A549 (cell line): ENCODE measurements at regions not wholly inside any gene's neighbourhood (a gene's known extent, or its start where the extent isn't known, plus 50 kb on each side); places are given as distances from the start of the nearest gene placed in this dataset.

Experiments used
- ATAC-seq, 2 experiments: fragments of 200-7000 bp in 1 of 2; fragments of >200 bp in 1 of 2; cut with Nextera tagmentation in 1 of 2; cut with Tn5 transposase in 1 of 2; 3 replicates each; pipeline versions ENCODE4 v1.8.0 to v1.9.1; 2018 to 2020; ENCODE audit warnings: mild to moderate bottlenecking in 1 of 2, moderate library complexity in 1 of 2
- CTCF ChIA-PET: fragments of 300-600 bp; sonication (Branson Sonifier 250); formaldehyde crosslinking; extraction: SDS; loops from one replicate; lab custom pipeline; 2021; ENCODE audit warnings: antibody characterized with exemption, inconsistent platforms; lab: Yijun Ruan, JAX
- POLR2A ChIA-PET: fragments of 350-600 bp; formaldehyde crosslinking; extraction: SDS; loops from one replicate; lab custom pipeline; 2021; ENCODE audit warnings: antibody characterized with exemption, inconsistent platforms; lab: Yijun Ruan, JAX
- DNase-seq, 2 experiments: peaks; one replicate each; pipeline versions ENCODE4 v3.0.0 to v3.0.0-alpha.2; 2011 to 2016; ENCODE audit warnings: low read depth in 1 of 2, low spot score in 1 of 2
- FAIRE-seq: peaks from 2 replicates; lab custom pipeline; 2011; peaks lifted over from hg19 to GRCh38; lab: Jason Lieb, UNC
- H3K27ac ChIP-seq, 2 experiments: fragments of >200 bp; sonication (Bioruptor Twin); formaldehyde crosslinking; 3 replicates each; pipeline ENCODE4 v1.5.1; 2016 to 2017
- H3K4me1 ChIP-seq: fragments of >200 bp; sonication (Bioruptor Twin); formaldehyde crosslinking; 3 replicates; pipeline ENCODE4 v1.6.1; 2016
- H3K4me2 ChIP-seq: fragments of >200 bp; sonication (Bioruptor Twin); formaldehyde crosslinking; 3 replicates; pipeline ENCODE4 v1.6.1; 2016
- H3K4me3 ChIP-seq: fragments of >200 bp; sonication (Bioruptor Twin); formaldehyde crosslinking; 3 replicates; pipeline ENCODE4 v1.5.1; 2016
- H3K9me3 ChIP-seq: fragments of >200 bp; sonication (Bioruptor Twin); formaldehyde crosslinking; 3 replicates; pipeline ENCODE4 v1.6.1; 2016
- CBX2 ChIP-seq: fragments of 200-600 bp; sonication (generic); IDR thresholded peaks from 2 replicates; pipeline ENCODE4 v1.6.1; 2016; ENCODE audit warnings: low read depth, mild to moderate bottlenecking, borderline replicate concordance
- CEBPB ChIP-seq, 2 experiments: fragments of >200 bp in 1 of 2; sonication (Bioruptor Twin) in 1 of 2; formaldehyde crosslinking in 1 of 2; IDR thresholded peaks; 2 replicates each; pipeline ENCODE4 v1.6.1; 2012 to 2016
- CHD4 ChIP-seq: fragments of 200-600 bp; sonication (generic); IDR thresholded peaks from 2 replicates; pipeline ENCODE4 v1.6.1; 2016; ENCODE audit warnings: antibody characterized with exemption, mild to moderate bottlenecking, borderline replicate concordance
- EP300 ChIP-seq, 2 experiments: fragments of >200 bp; sonication (Bioruptor Twin); formaldehyde crosslinking; IDR thresholded peaks; 2 replicates in 1 of 2; 3 replicates in 1 of 2; pipeline ENCODE4 v1.6.1; 2016 to 2017
- ESRRA ChIP-seq: fragments of 150-350 bp; IDR thresholded peaks from 2 replicates; pipeline ENCODE4 v1.6.1; 2014; ENCODE audit warnings: mild to moderate bottlenecking, low read length, borderline replicate concordance
- FOSB ChIP-seq: fragments of 250-450 bp; sonication (Bioruptor Pico); IDR thresholded peaks from 2 replicates; pipeline ENCODE4 v1.5.0; 2020; ENCODE audit warnings: mild to moderate bottlenecking, moderate library complexity
- FOXS1 ChIP-seq: fragments of 250-450 bp; sonication (Bioruptor Pico); IDR thresholded peaks from 2 replicates; pipeline ENCODE4 v1.5.0; 2020; ENCODE audit warnings: mild to moderate bottlenecking, moderate library complexity
- HOXA7 ChIP-seq: fragments of 250-450 bp; sonication (Bioruptor Pico); IDR thresholded peaks from 2 replicates; pipeline ENCODE4 v1.5.0; 2020; ENCODE audit warnings: mild to moderate bottlenecking, moderate library complexity
- JUN ChIP-seq, 2 experiments: fragments of >200 bp; sonication (Bioruptor Twin); formaldehyde crosslinking; IDR thresholded peaks; 2 replicates in 1 of 2; 3 replicates in 1 of 2; pipeline ENCODE4 v1.6.1; 2016 to 2017
- JUNB ChIP-seq: fragments of >200 bp; sonication (Bioruptor Twin); formaldehyde crosslinking; IDR thresholded peaks from 2 replicates; pipeline ENCODE4 v1.6.1; 2016
- MYC ChIP-seq: IDR thresholded peaks from 2 replicates; pipeline ENCODE4 v1.6.1; 2012; ENCODE audit warnings: mild to moderate bottlenecking, inconsistent platforms, low read length, improper control_type of control experiment, borderline replicate concordance
- NR3C1 ChIP-seq: fragments of >200 bp; sonication (Bioruptor Twin); formaldehyde crosslinking; IDR thresholded peaks from 3 replicates; pipeline ENCODE4 v1.6.1; 2017
- PHF8 ChIP-seq: fragments of 200-600 bp; sonication (generic); IDR thresholded peaks from 2 replicates; pipeline ENCODE4 v1.6.1; 2016; ENCODE audit warnings: low read depth, mild to moderate bottlenecking, antibody characterized with exemption, moderate library complexity, borderline replicate concordance
- POLR2AphosphoS2 ChIP-seq: conservative IDR thresholded peaks from 2 replicates; pipeline ENCODE4 v1.6.1; 2012; ENCODE audit warnings: low read length, improper control_type of control experiment, inconsistent platforms
- RARB ChIP-seq: fragments of 250-450 bp; sonication (Bioruptor Pico); IDR thresholded peaks from 2 replicates; pipeline ENCODE4 v1.8.0; 2021; ENCODE audit warnings: mild to moderate bottlenecking, moderate library complexity
- SMC3 ChIP-seq: fragments of >200 bp; sonication (Bioruptor Twin); formaldehyde crosslinking; IDR thresholded peaks from 3 replicates; pipeline ENCODE4 v1.6.1; 2018; ENCODE audit warnings: inconsistent platforms
- TFCP2L1 ChIP-seq: fragments of 250-450 bp; sonication (Bioruptor Pico); IDR thresholded peaks from 2 replicates; pipeline ENCODE4 v1.5.0; 2021; ENCODE audit warnings: mild to moderate bottlenecking
- TP53 ChIP-seq: fragments of 250-450 bp; sonication (Bioruptor Pico); IDR thresholded peaks from 2 replicates; pipeline ENCODE4 v1.5.0; 2021; ENCODE audit warnings: mild to moderate bottlenecking, moderate library complexity
- ZFP36 ChIP-seq: fragments of 450-650 bp; IDR thresholded peaks from 2 replicates; pipeline ENCODE4 v1.6.1; 2014; ENCODE audit warnings: borderline replicate concordance; ENCODE audit not compliant: partially characterized antibody
- ZNF302 ChIP-seq: fragments of 250-450 bp; sonication (Bioruptor Pico); IDR thresholded peaks from 2 replicates; pipeline ENCODE4 v1.9.0; 2021; ENCODE audit warnings: inconsistent platforms, mild to moderate bottlenecking, moderate library complexity
- TF ChIP-seq, protein P1 (sequence below): fragments of 200-600 bp; sonication (generic); IDR thresholded peaks from 2 replicates; pipeline ENCODE4 v1.6.1; 2016; ENCODE audit warnings: antibody characterized with exemption, mild to moderate bottlenecking, moderate library complexity
- TF ChIP-seq, protein P2 (sequence below): fragments of 250-450 bp; sonication (Bioruptor Pico); IDR thresholded peaks from 2 replicates; pipeline ENCODE4 v1.5.0; 2021; ENCODE audit warnings: mild to moderate bottlenecking, moderate library complexity, borderline replicate concordance
- TF ChIP-seq, protein P3 (sequence below): fragments of 250-450 bp; sonication (Bioruptor Pico); IDR thresholded peaks from 2 replicates; pipeline ENCODE4 v1.5.0; 2020; ENCODE audit warnings: low read depth, mild to moderate bottlenecking, moderate library complexity

DNA sequence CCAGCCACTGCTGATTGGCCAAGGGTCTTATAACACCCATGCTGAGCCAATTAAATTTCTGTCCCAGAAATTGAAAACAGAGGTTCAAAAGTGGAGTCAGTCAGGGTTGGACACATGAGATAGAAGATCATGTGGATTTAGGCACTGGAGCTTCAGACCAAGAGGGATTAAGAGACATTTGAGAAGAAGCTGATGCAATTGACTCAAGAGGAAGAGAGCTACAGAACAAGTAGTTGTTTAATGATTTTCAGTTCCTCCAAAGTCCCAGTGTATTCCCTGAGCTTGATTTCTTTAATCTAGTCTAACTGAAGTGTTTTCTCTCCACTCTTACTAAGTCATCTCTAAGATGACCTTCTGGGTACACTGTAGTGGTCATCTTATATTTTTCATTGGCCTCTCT is 227.1 kb downstream of the DUSP10 start (continued):
- TF ChIP-seq, protein P1, sequence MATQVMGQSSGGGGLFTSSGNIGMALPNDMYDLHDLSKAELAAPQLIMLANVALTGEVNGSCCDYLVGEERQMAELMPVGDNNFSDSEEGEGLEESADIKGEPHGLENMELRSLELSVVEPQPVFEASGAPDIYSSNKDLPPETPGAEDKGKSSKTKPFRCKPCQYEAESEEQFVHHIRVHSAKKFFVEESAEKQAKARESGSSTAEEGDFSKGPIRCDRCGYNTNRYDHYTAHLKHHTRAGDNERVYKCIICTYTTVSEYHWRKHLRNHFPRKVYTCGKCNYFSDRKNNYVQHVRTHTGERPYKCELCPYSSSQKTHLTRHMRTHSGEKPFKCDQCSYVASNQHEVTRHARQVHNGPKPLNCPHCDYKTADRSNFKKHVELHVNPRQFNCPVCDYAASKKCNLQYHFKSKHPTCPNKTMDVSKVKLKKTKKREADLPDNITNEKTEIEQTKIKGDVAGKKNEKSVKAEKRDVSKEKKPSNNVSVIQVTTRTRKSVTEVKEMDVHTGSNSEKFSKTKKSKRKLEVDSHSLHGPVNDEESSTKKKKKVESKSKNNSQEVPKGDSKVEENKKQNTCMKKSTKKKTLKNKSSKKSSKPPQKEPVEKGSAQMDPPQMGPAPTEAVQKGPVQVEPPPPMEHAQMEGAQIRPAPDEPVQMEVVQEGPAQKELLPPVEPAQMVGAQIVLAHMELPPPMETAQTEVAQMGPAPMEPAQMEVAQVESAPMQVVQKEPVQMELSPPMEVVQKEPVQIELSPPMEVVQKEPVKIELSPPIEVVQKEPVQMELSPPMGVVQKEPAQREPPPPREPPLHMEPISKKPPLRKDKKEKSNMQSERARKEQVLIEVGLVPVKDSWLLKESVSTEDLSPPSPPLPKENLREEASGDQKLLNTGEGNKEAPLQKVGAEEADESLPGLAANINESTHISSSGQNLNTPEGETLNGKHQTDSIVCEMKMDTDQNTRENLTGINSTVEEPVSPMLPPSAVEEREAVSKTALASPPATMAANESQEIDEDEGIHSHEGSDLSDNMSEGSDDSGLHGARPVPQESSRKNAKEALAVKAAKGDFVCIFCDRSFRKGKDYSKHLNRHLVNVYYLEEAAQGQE = no peak
- TF ChIP-seq, protein P2, sequence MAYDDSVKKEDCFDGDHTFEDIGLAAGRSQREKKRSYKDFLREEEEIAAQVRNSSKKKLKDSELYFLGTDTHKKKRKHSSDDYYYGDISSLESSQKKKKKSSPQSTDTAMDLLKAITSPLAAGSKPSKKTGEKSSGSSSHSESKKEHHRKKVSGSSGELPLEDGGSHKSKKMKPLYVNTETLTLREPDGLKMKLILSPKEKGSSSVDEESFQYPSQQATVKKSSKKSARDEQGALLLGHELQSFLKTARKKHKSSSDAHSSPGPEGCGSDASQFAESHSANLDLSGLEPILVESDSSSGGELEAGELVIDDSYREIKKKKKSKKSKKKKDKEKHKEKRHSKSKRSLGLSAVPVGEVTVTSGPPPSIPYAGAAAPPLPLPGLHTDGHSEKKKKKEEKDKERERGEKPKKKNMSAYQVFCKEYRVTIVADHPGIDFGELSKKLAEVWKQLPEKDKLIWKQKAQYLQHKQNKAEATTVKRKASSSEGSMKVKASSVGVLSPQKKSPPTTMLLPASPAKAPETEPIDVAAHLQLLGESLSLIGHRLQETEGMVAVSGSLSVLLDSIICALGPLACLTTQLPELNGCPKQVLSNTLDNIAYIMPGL (CRISPR knock-in tag) = no peak
- TF ChIP-seq CEBPB (IDR thresholded peaks at IDR 0.05) = no peak
- no peak for TF ChIP-seq JUN (IDR thresholded peaks at IDR 0.05)
- TF ChIP-seq SMC3 = no peak
- no peak for TF ChIP-seq FOXS1 (CRISPR knock-in tag)

DNA sequence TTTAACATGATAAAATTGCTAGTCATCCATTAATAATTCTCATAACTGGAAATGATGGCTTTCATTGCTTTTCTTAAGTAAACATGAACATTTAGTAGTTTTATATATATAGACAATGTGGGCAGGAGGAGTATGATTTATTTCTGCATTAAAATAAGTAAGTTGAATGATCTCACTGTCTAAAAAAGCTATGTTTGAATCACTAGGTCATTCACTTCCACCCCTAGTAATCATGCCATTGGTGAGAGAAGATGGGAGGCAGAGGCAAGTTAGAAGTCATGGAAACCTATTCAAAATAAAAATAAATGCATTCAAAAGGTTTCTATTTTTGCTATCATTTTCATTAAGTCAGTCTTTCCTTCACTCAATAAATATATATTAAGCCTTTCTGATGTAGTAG is 226.4 kb downstream of the DUSP10 start:
- DNase-seq (no peak), FAIRE-seq (no peak), ATAC-seq (no peak)
- POLR2A ChIA-PET = no interaction called here
- TF ChIP-seq MYC (no peak), ZNF302 (CRISPR knock-in tag) (no peak), NR3C1 (no peak), TP53 (CRISPR knock-in tag) (no peak), POLR2AphosphoS2 (no peak), ZFP36 (no peak), HOXA7 (no peak), JUNB (no peak), RARB (CRISPR knock-in tag) (no peak), TFCP2L1 (CRISPR knock-in tag) (no peak), PHF8 (no peak), CHD4 (no peak), FOSB (CRISPR knock-in tag) (no peak), CBX2 (no peak), ESRRA (no peak), EP300 (IDR thresholded peaks at IDR 0.05) (no peak), CEBPB (IDR thresholded peaks at IDR 0.05) (no peak)
- TF ChIP-seq, protein P1 = no peak
- TF ChIP-seq, protein P3, sequence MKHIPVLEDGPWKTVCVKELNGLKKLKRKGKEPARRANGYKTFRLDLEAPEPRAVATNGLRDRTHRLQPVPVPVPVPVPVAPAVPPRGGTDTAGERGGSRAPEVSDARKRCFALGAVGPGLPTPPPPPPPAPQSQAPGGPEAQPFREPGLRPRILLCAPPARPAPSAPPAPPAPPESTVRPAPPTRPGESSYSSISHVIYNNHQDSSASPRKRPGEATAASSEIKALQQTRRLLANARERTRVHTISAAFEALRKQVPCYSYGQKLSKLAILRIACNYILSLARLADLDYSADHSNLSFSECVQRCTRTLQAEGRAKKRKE (CRISPR knock-in tag) = no peak
- H3K27ac ChIP-seq = no peak overlapping the region
- CTCF ChIA-PET = no interaction called here
- H3K4me2 ChIP-seq = no peak overlapping the region
- H3K9me3 ChIP-seq = no peaks in the 10 kb centered on the region
- H3K4me1 ChIP-seq = no peaks in the 10 kb centered on the region
- no peak overlapping the region for H3K4me3 ChIP-seq
